Ovary (tissue), 7 donors: ENCODE measurements at regions not wholly inside any gene's neighbourhood (a gene's known extent, or its start where the extent isn't known, plus 50 kb on each side); places are given as distances from the start of the nearest gene placed in this dataset.

ENCODE experiments used
- DNase-seq, 5 donors: peaks; one replicate each; pipeline ENCODE4 v3.0.0-alpha.2; 2019 to 2020
- H3K27ac ChIP-seq, 2 donors: fragments of 200-600 bp; one replicate each; pipeline versions ENCODE4 v1.5.1 to v1.8.0; 2019 to 2022
- H3K27me3 ChIP-seq: fragments of 200-600 bp; one replicate; pipeline ENCODE4 v1.8.0; 2022
- H3K36me3 ChIP-seq: fragments of 200-600 bp; sonication (generic); one replicate; pipeline ENCODE4 v1.5.1; 2019
- H3K4me1 ChIP-seq: one replicate; pipeline ENCODE4 v1.8.1; 2013; ENCODE audit warnings: mild to moderate bottlenecking, moderate library complexity; ENCODE audit not compliant: insufficient read depth
- H3K4me3 ChIP-seq: fragments of 200-600 bp; sonication (generic); one replicate; pipeline ENCODE4 v1.5.1; 2017
- H3K9me3 ChIP-seq, 2 donors: fragments of 200-600 bp in 1 of 2; sonication (generic) in 1 of 2; one replicate each; pipeline versions ENCODE4 v1.5.1 to v1.8.1; 2013 to 2019; ENCODE audit warnings: mild to moderate bottlenecking in 1 of 2, moderate library complexity in 1 of 2
- EP300 ChIP-seq: sonication (generic); formaldehyde crosslinking; IDR thresholded peaks from one replicate; pipeline ENCODE4 v1.6.1; 2017; ENCODE audit warnings: antibody characterized with exemption
- POLR2A ChIP-seq: fragments of 450-650 bp; IDR thresholded peaks from one replicate; pipeline ENCODE4 v1.6.1; 2017; ENCODE audit warnings: antibody characterized with exemption, mild to moderate bottlenecking, moderate library complexity
- WGBS, 3 donors: extraction: QIAGEN DNeasy Blood & Tissue Kit in 1 of 3; methylation state at CpG; one replicate each; pipeline versions ENCODE4 v1.1.5 to v1.1.7; 2013 to 2017; 5-methylcytosine and 5-hydroxymethylcytosine counted together
- intact Hi-C, 4 donors: fragments of 100-400 bp; cut with DNase I; formaldehyde crosslinking; loops; one replicate each; pipeline versions ENCODE4 v1.11.0 to v1.15.1; 2022 to 2023
- TF ChIP-seq, protein P1 (sequence below), 3 donors: fragments of 450-650 bp in 2 of 3; fragments of 200-600 bp in 1 of 3; IDR thresholded peaks; one replicate each; pipeline versions ENCODE4 v1.5.1 to v1.8.0; 2016 to 2022; ENCODE audit warnings: antibody characterized with exemption in 3 of 3, mild to moderate bottlenecking in 1 of 3
- donor health status: DM: no; HTN: no; CAD: no; lungs with moderate emphysema.
- donor health status: DM: no; HTN: no; CAD: no.
- donor health status: Bipolar disorder and iron deficiency.
- donor health status: DM: no; HTN: no; CAD: no.
- donor health status: DM: yes; HTN: yes; CAD: no.

DNA sequence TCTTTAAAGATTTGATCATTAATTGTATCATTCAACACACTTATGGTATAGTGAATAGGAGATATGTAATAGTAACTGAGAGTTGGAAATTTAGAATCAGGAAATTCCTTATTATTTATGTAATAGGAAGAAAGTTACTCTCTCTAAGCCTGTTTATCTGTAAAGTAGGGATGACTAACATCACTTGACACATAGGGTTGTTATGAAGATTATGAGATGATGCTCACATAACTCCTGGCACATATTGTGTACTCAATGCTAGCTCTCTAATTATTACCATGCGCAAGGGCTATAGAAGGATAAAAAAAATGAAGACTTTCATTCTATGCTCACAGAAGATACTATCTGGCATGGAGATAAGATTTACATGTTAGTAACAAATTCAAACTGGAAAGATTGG, 149.9 kb downstream of the ISOC1 start:
- no peak overlapping the region for H3K4me3 ChIP-seq
- DNase-seq: no peak
- no peaks in the 10 kb centered on the region for H3K27me3 ChIP-seq
- 92 to 96% (median 96%) methylated on average over 1 of the region's 1 CpG for WGBS, 3 donors
- no peaks in the 10 kb centered on the region for H3K9me3 ChIP-seq
- H3K36me3 ChIP-seq: no peaks in the 10 kb centered on the region
- TF ChIP-seq POLR2A: no peak
- TF ChIP-seq, protein P1, sequence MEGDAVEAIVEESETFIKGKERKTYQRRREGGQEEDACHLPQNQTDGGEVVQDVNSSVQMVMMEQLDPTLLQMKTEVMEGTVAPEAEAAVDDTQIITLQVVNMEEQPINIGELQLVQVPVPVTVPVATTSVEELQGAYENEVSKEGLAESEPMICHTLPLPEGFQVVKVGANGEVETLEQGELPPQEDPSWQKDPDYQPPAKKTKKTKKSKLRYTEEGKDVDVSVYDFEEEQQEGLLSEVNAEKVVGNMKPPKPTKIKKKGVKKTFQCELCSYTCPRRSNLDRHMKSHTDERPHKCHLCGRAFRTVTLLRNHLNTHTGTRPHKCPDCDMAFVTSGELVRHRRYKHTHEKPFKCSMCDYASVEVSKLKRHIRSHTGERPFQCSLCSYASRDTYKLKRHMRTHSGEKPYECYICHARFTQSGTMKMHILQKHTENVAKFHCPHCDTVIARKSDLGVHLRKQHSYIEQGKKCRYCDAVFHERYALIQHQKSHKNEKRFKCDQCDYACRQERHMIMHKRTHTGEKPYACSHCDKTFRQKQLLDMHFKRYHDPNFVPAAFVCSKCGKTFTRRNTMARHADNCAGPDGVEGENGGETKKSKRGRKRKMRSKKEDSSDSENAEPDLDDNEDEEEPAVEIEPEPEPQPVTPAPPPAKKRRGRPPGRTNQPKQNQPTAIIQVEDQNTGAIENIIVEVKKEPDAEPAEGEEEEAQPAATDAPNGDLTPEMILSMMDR (IDR thresholded peaks at IDR 0.05): no peak
- no peak for TF ChIP-seq EP300
- H3K27ac ChIP-seq: no peak overlapping the region
- intact Hi-C loops: no loop called here
- H3K4me1 ChIP-seq: no peaks in the 10 kb centered on the region

DNA sequence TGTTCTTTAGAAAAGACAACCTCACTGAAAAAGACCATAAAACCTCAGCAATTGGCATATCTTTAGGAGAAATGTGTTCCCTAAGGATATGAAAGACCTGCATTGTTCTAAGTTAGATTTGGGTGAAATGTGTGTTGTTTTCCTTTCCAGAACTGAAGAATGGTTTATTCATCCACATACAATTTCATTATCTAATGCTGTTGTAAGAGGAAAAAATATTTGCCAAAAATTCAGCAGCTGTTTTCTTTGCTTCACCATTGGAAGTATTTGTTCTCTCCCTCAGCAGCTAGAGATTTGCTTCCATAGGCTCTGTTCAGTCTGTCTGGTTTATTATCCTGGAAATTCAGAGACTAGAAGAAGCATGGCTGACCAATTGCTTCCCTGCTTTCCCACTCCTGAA, 150.9 kb downstream of the ISOC1 start:
- no peak overlapping the region for H3K4me3 ChIP-seq
- TF ChIP-seq EP300 (no peak), POLR2A (no peak)
- TF ChIP-seq, protein P1 (IDR thresholded peaks at IDR 0.05): no peak
- no peaks in the 10 kb centered on the region for H3K27me3 ChIP-seq
- H3K9me3 ChIP-seq: no peaks in the 10 kb centered on the region
- no peaks in the 10 kb centered on the region for H3K4me1 ChIP-seq
- intact Hi-C loops: no loop called here
- no peak for DNase-seq
- H3K36me3 ChIP-seq: no peaks in the 10 kb centered on the region
- no peak overlapping the region for H3K27ac ChIP-seq

DNA sequence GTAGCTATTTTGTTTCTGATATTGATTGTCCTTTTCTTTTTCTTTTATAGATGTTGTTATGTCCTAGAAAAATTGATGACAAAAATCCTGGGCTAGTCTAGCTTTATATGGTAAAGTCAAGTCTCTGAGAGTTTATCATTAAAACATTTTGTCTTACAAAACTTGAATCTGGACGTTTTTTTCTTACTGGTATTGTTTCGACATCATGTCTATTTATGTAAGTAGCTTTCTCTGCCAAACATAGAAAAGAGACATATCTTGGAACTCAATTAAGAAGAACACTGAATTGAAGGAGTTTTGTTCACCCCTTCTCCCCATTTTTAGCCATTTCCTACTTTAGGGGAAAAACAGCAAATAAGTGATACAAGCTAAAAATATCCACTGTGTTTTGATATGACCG, 151.5 kb downstream of the ISOC1 start:
- H3K27me3 ChIP-seq: no peaks in the 10 kb centered on the region
- no peak for TF ChIP-seq EP300
- TF ChIP-seq POLR2A: no peak
- TF ChIP-seq, protein P1 (IDR thresholded peaks at IDR 0.05): no peak
- DNase-seq: no peak
- no peaks in the 10 kb centered on the region for H3K9me3 ChIP-seq
- no peaks in the 10 kb centered on the region for H3K4me1 ChIP-seq
- H3K36me3 ChIP-seq: no peaks in the 10 kb centered on the region
- no peak overlapping the region for H3K4me3 ChIP-seq
- intact Hi-C loops: no loop called here
- no peak overlapping the region for H3K27ac ChIP-seq
- 3 to 8% (median 7%) methylated on average over 3 of the region's 3 CpGs for WGBS, 3 donors

DNA sequence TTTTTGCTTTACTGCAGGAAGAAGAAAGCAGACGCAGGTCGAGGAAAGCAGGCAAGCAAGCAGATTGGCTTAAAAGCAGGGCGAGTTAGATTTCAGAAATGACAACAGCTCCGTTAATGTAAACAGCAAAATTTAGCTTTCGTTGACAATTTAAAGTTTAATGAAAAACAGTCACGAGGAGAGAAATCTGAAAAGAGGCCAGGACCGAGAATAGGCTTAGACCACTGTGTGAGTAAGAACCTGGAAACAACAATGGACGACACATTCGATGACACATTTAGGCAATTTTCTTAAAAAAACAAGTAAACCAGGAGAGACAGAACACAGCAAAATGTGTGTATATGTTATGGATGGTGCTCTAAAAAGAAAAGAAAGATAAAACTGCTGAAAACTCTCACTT, 155.3 kb downstream of the ISOC1 start:
- 42 to 65% (median 58%) methylated on average over 9 of the region's 9 CpGs for WGBS, 3 donors
- DNase-seq: no peak
- no peaks in the 10 kb centered on the region for H3K27me3 ChIP-seq
- TF ChIP-seq, protein P1 (IDR thresholded peaks at IDR 0.05): no peak
- TF ChIP-seq POLR2A: no peak
- no peak for TF ChIP-seq EP300
- no peak overlapping the region for H3K4me3 ChIP-seq
- intact Hi-C loops: no loop called here
- H3K4me1 ChIP-seq: no peaks in the 10 kb centered on the region
- no peaks in the 10 kb centered on the region for H3K9me3 ChIP-seq
- H3K36me3 ChIP-seq: no peaks in the 10 kb centered on the region
- H3K27ac ChIP-seq: no peak overlapping the region

DNA sequence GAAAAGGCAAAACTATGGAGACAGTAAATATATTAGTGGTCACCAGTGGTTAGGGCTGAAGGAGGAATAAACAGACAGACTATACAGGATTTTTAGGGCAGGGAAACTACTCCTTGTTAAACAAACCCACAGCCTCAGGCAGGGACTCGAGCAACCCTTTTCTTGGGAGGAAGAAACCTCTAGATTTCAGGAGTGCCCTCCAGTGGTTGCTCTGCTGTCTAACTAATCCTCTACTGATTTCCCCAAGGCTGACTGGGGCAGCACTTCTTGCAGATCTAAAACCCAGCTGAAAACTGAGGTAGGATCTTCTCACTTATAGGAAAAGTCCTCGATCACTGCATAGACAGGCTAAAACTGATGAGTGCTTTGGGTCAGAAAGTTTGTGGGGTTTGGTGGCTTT, 176.8 kb downstream of the ISOC1 start:
- no peak overlapping the region for H3K27ac ChIP-seq
- intact Hi-C loops: no loop called here
- DNase-seq: no peak
- WGBS, 3 donors: 61 to 72% (median 69%) methylated on average over 2 of the region's 2 CpGs
- TF ChIP-seq POLR2A: no peak
- TF ChIP-seq, protein P1 (IDR thresholded peaks at IDR 0.05): no peak
- TF ChIP-seq EP300: no peak
- H3K4me3 ChIP-seq: no peak overlapping the region
- no peaks in the 10 kb centered on the region for H3K36me3 ChIP-seq
- H3K9me3 ChIP-seq: no peaks in the 10 kb centered on the region
- no peaks in the 10 kb centered on the region for H3K27me3 ChIP-seq
- H3K4me1 ChIP-seq: no peaks in the 10 kb centered on the region
